Fibroblast of gingiva (primary cell): ENCODE measurements at regions not wholly inside any gene's neighbourhood (a gene's known extent, or its start where the extent isn't known, plus 50 kb on each side); places are given as distances from the start of the nearest gene placed in this dataset.
A peak's percentile ranks its signal among the peaks of the same experiment; 100 is the strongest.

Experiments used
- DNase-seq: peaks from one replicate; pipeline ENCODE4 v3.0.0-alpha.2; 2011; ENCODE audit warnings: low read depth

DNA sequence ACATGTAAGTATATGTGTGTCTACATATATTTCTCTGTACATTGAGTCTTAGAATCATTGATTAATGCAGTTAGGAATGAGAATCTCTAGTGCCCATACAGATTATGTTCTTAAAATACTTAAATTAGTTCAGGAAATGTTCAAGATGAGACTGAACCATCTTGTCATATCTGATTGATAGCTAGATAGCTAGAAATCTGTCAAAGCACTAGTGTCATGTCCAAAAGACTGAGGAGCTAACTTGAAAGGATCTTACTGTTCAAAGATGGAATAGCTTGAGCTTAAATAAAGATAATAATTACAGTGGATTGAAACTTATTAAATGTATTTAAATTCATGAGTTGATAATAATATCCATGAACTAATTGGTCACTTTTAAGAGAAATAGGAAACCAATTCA, 191.7 kb upstream of the TCF21 start:
- DNase-seq: no peak

- peak; percentile 84 for DNase-seq
These were observed 191.2 kb upstream of the TCF21 start for GRCh38 chr6:133697666-133698065.

DNA sequence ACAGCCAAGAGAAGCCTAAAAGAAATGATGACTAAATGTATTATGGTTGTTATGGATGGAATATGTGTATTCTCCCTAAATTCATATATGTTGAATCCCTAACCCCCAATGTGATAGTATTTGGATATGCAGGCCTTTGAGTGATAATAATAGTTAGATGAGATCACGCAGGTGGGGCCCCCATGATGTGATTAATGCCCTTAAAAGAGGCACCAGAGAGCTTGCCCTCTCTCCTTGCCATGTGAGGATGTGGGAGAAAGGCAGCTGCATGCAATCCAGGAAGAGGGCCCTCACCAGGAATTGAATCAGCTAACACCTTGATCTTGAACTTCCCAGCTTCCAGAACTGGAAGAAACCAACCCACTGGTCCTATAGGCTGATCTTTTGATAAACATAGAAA, 190.6 kb upstream of the TCF21 start:
- no peak for DNase-seq

DNA sequence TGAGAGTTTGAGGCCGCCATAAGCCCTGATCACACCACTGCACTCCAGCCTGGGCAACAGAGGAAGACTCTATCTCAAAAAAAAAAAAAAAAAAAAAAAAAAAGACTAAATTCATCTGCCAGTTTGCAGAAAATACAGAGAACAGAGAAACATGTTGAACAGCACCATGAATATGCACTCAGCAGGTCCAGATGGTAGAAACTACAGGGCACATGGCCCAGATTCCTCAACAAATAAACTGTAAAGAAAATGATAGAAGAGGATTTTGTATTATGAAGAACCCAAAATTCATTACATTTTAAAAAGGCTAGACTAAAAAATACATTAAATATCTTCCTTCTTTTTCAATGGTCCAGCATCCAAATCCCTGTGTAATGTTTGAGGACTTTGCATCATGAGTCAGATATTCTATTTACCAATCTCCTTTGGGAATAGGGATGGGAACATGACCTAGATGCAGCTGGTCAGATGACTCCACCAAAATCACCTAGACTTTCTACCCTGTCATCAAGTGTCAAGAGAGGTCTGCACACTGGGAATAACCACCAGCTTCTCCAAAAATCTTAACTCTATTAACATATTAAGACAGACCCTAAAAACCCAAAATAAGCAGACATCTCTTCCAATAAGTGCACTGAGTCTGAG, 189.1 kb upstream of the TCF21 start:
- DNase-seq: peak; percentile 57

GRCh38 chr6:133701633-133702331, 187.1 kb upstream of the TCF21 start:
- peak; percentile 79 for DNase-seq

GRCh38 chr6:133704371-133704770, 184.5 kb upstream of the TCF21 start:
- peak; percentile 26 for DNase-seq

DNA sequence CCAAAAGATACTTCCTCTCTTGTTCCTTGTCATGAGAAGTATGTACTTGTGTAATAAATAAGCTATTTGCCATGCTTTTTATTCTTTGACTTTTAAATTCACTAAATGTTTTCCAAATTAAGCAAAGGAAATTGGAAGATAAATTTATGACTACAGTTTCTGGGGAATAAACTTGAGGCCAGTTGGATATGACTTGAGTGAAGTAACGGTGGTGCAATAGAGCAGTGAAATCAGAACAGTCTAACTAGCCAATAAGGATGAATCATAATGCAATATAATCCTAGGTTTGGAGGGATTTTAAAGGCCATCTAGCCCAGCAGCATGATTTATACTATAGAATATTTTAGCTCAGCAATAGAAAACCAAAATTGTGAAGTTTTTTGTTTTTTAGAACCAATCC, 183.8 kb upstream of the TCF21 start:
- DNase-seq: peak; percentile 95

DNA sequence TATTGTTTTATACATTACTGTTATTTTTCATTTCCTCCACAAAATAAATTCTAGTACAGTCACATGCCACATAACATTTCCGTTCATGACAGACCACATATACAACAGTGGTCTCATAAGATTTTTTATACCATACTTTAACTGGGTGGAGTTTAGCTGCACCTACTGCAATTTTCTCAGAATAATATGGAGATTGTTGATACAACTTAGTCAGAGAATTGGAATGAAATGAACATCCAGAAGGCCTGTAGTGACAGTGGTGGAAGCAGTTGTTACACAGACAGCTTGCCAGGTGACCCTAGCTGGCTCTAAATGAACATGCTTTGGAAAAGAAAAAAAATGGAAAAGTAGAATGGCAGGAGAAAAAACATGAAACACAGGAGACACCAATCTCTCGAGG, 183.2 kb upstream of the TCF21 start:
- peak; percentile 44 for DNase-seq

GRCh38 chr6:133707456-133707855, 181.5 kb upstream of the TCF21 start:
- DNase-seq: peak; percentile 87

GRCh38 chr6:133710826-133711225, 178.1 kb upstream of the TCF21 start:
- no peak for DNase-seq

- no peak for DNase-seq
These were observed 173.6 kb upstream of the TCF21 start for GRCh38 chr6:133715270-133715669.

- DNase-seq: peak; percentile 42
These were observed 164.2 kb upstream of the TCF21 start for GRCh38 chr6:133724726-133725125.

DNA sequence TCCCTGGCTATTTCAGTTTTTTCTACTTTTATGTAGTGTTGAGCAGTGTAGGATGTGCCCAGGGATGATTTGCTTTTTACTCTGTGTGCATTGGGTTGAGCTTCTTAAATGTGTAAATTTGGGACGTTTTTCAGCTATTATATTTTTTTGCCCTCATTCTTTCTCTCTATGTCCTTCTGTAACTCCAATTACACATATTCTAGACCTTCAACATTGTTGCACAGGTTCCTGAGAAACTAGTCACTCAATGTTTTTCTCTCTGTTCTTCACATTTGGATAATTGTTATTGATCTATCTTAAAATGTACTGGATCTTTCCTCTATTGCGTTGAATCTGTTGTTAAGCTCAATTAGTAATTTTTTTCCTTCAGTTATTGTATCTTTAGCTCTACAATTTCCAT, 162.7 kb upstream of the TCF21 start:
- DNase-seq: no peak

GRCh38 chr6:133730881-133731280, 158.0 kb upstream of the TCF21 start:
- DNase-seq: no peak

DNA sequence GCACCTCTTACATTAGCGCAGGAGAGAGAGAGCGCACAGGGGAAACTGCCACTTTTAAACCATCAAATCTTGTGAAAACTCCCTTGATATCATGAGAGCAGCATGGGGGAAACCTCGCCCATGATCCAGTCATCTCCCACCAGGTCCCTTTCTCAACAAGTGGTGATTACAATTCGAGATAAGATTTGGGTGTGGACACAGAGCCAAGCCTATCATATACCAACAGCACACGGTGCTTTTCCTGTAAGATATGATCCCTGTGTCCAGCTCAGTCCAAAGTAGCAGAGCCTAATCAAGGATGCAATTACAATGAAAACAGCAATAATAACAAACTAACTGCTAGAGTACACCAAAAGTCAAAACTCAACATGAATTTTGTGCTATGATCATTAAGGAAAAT, 148.7 kb upstream of the TCF21 start:
- DNase-seq: no peak

- DNase-seq: peak; percentile 29
These were observed 148.1 kb upstream of the TCF21 start for GRCh38 chr6:133740816-133741215.

DNA sequence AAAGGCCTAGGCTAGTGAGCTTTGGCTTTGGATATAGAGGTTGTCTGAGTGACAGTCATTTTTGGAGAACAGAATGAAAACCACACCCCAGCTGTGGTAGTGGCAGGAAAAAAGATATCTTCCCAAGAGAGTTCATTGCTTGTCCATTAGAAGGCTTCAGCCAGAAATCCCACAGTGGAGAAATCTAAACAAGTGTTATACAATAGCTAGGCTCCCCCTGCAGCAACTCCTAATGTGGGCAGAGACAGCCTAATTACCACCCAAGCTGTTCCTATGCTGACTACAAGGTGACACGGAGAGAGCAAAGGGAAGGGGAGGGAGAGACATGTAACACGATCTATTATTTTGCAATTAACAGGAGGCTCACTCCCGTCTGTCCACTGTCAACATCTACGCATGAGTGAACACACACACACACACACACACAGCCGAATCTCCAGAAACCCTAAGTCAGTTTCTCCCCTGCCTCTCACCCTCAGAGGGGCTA, 147.5 kb upstream of the TCF21 start:
- peak; percentile 87 for DNase-seq

DNA sequence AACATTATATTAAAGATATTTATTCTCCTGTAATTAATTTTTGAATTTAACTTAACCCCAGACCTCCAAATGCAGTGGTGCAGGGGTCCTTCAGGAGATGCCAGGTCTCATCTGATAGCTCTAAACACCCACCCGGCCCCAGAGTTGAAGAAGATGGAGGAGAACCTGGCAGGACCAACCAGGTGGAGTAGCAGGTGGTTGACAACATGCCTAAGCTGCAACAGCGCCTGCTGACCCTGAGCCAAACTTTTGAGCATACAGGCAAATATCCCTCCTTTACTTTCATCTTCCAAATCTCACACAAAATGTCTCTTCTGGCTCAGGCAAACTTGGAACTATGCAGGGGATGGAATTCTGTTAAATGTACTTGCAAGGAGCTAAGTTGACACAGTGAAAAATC, 145.3 kb upstream of the TCF21 start:
- DNase-seq: no peak

- DNase-seq: no peak
These were observed 142.5 kb upstream of the TCF21 start for GRCh38 chr6:133746417-133746770.

DNA sequence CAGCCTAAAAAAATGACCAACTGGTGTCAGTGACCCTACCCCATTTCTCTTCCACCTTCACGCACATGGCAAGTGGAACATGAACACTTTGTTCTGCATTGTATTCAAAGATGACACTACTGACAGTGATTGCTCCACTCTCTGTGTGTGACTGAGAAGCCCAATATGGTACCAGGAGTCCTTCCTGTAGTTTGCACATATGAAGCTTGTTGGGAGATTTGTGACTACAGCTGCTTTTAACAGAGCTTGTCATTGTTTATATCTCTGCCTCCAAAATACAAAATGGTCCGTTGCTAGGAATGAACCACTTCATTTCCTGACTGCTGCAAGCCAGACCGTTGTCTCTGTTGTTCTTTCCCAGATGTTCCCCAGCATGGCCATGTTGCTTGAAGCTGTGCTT, 140.3 kb upstream of the TCF21 start:
- DNase-seq: peak; percentile 35

DNA sequence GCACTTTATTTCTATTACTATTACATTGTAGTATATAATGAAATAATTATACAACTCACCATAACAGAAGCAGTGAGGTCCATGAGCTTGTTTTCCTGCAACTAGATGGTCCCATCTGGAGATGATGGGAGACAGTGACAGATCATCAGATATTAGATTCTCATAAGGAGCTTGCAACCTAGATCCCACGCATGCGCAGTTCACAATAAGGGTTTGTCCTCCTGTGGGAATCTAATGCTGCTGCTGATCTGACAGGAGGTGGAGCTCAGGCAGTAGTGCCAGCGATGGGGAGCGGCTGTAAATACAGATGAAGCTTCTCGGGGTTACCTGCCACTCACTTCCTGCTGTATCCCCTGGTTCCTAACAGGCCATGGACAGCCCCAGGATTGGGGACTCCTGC, 139.5 kb upstream of the TCF21 start:
- no peak for DNase-seq

DNA sequence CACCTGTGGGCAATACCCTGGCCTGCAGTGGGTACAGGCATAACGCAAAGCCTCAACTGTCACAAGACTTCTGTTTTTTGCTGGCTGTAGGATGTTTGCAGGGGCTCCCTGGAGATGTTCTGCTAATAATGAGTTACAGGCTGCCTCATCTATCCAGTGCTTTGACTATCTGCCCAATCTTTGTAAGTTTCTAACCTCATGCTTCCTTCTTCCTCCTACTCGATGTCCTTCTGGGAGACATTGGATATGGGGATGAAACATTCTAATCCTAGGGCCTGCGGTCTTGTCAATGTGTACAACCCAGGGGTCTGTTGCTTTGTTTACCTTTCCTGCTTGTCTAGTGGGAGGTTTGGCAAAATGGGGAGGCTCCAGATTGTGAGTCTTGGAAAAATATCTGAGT, 136.8 kb upstream of the TCF21 start:
- DNase-seq: peak; percentile 5

- DNase-seq: no peak
These were observed 135.2 kb upstream of the TCF21 start for GRCh38 chr6:133753756-133754155.

GRCh38 chr6:133754298-133754697, 134.6 kb upstream of the TCF21 start:
- no peak for DNase-seq
